NCI-H1105 treated with DMSO at 0.1 percent for 48 hours (cell line): ENCODE measurements at regions not wholly inside any gene's neighbourhood (a gene's known extent, or its start where the extent isn't known, plus 50 kb on each side); places are given as distances from the start of the nearest gene placed in this dataset.
"Not testable (repeated sequence)": the region's sequence is repeated elsewhere in the genome, so short reads cannot be mapped to it uniquely, and the experiment has no call there.

Experiments
- DNase-seq: peaks from one replicate; lab custom pipeline; 2025; lab: John Stamatoyannopoulos, UW

- no peak for DNase-seq
Measured at GRCh38 chr18:4765401-4765800, 310.3 kb upstream of the DLGAP1 start.

- DNase-seq = no peak
Measured at GRCh38 chr18:4762330-4762729, 307.2 kb upstream of the DLGAP1 start.

- no peak for DNase-seq
Measured at GRCh38 chr18:4758980-4759379, 303.9 kb upstream of the DLGAP1 start.

DNA sequence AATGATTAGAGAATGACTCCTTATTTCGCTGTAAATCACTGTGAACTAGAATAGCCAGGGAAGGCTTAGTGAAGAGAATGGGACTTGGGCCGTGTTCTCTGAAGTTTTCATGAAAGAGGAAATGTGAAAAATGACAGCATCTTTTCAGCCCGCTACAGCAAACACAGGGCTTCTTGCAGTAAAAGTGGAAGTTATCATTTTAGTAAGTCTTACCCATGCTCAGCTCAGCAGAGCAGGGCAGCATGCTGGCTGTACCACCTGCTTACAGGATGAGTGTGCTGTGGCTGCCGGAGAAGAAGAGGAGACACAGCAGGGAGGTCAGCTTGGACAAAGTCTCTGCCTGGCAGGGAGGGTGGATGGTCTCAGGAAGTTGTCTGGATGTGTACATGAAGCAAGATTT is 300.7 kb upstream of the DLGAP1 start:
- no peak for DNase-seq

DNA sequence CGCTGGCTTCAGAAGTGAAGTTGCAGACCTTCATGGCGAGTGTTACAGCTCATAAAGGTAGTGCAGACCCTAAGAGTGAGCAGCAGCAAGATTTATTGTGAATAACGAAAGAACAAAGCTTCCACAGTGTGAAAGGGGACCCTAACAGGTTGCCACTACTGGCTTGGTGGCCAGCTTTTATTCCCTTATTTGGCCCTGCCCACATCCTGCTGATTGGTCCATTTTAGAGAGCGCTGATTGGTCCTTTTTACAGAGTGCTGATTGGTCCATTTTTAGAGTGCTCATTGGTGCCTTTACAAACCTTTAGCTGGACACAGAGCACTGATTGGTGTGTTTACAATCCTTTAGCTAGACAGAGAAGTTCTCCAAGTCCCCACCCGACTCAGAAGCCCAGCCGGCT is 298.0 kb upstream of the DLGAP1 start:
- DNase-seq = not testable (repeated sequence)

DNA sequence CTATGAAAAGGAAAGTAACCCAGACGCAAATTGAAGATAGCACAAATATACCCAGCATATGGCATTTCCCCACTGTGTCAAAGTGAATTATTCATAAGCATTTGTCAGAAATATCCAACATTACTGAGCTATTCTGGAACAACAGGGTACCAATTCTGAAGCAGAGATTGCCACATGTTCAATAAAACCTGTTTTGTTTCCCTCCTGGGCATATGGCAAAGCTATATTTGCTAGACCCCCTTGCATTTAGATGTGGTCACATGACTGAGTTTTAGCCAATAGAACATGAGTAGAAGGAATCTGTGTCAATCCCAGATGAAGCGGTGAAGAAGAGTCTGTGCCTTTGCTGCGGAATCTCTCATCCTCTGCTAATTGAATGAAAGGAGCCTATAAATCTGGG is 296.4 kb upstream of the DLGAP1 start:
- DNase-seq = no peak

GRCh38 chr18:4750393-4751346 is 295.6 kb upstream of the DLGAP1 start:
- peak; percentile 25 for DNase-seq

DNA sequence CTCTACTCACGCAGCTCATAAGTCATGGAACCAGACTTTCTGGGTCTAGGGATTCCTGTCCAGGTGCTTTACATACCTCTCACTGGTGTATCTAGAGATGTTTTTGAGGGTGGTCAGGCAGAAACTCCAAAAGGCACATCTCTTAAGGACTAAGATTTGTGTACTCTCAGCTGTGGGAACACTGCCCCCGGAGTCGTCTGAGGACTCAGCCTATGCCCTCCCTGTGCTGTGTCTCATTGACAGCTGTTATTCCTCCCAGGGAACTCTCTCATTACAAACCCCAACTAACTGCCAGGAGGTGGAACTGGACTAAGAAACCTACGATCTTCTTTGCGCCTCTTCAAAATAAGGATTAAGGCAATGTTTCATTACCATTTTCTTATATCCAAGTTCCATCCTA is 293.9 kb upstream of the DLGAP1 start:
- DNase-seq = no peak

DNA sequence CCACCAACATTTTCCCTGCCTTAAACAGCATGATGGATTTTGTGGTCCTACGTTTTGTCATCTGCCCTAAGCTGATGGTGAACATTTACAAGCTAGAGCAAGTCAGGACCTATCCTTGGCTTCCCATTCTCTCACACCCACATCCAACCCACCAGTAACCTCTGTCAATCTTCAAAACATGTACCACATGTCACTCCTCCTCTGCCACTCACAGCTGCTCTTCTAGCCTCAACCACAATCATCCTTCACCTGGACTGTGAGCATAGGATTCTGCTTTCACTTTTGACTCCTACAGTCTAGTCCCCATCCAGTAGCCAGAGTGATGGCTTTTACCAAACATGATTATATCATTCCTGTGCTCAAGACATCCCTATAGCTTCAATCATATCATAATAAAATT is 279.8 kb upstream of the DLGAP1 start:
- DNase-seq = no peak

- no peak for DNase-seq
Measured at GRCh38 chr18:4734021-4734420, 278.9 kb upstream of the DLGAP1 start.

GRCh38 chr18:4721545-4721944 is 266.4 kb upstream of the DLGAP1 start:
- DNase-seq = peak; percentile 25

DNA sequence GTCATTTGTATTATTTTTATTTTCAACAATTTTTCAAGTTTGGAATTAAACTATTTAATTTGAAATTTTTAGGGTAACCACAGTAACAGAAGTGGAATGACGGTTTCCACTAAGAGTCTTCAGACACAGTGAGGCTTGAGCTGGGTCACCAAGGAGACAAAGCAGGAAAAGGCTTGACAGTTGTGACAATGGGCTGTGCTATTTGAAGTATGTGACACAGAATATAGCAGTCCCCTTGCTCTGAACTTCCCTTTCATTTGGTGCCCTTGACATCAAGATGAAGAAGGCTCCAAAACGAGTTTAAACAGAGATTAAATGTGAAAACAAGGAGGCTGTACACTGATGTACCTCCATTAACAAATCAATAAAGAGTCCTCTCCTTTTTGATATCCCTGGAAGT is 265.4 kb upstream of the DLGAP1 start:
- DNase-seq = no peak

DNA sequence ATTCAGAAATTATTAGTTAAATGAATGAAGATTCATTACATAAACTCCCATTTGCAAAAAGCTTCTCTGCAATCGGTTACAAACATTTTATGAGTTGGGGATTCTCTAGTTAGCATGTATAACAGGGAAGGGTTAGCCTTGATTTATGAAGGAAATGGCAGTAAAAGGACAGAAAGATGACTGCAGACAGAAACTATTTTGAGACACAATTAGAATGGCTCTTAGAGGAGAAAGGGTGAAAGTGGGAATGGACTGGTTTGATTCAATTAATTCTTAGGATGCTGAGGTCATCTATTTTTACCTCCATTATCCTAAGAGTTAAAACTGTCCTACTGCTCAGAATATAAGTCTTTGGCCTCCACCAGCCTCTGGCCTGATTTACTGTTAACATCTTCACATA is 250.8 kb upstream of the DLGAP1 start:
- no peak for DNase-seq

- DNase-seq = no peak
Measured at GRCh38 chr18:4704781-4705180, 249.7 kb upstream of the DLGAP1 start.

GRCh38 chr18:4691836-4692235 is 236.7 kb upstream of the DLGAP1 start:
- no peak for DNase-seq

GRCh38 chr18:4678685-4679084 is 223.6 kb upstream of the DLGAP1 start:
- DNase-seq = not testable (repeated sequence)

GRCh38 chr18:4677006-4677405 is 221.9 kb upstream of the DLGAP1 start:
- no peak for DNase-seq

DNA sequence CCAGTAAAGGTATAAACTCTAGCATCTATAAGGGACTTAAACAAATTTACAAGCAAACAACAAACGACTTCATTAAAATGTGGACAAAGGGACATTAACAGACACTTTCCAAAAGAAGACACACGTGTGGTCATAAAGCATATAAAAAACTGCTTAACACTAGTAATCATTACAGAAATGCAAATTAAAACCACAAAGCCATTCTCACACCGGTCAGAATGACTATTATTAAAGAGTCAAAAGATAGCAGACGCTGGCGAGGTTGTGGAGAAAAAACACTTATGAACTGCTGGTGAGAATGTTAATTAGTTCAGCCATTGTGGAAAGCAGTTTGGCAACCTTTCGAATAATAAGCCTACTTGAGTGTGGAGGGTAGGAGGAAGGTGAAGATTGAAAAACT is 217.1 kb upstream of the DLGAP1 start:
- peak; percentile 12 for DNase-seq

DNA sequence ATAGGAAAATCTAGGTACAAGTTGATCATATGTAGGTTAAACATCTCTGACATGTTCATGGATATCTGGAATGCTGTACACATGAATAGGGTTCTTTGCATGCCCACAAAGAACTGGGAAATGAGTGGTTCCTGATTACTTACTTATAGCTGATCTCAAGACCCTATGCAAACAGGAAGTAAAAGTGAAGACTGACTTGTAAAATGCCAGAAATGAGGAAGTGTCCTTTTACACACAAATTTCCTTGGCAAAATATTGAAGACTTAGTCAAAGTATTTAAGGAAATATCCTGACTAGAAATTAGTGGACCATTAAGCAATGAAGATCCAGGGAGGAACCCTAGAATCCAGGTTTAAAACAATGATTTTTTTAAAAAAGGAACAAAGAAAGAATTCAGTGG is 203.7 kb upstream of the DLGAP1 start:
- DNase-seq = no peak

GRCh38 chr18:4653418-4653817 is 198.3 kb upstream of the DLGAP1 start:
- no peak for DNase-seq

DNA sequence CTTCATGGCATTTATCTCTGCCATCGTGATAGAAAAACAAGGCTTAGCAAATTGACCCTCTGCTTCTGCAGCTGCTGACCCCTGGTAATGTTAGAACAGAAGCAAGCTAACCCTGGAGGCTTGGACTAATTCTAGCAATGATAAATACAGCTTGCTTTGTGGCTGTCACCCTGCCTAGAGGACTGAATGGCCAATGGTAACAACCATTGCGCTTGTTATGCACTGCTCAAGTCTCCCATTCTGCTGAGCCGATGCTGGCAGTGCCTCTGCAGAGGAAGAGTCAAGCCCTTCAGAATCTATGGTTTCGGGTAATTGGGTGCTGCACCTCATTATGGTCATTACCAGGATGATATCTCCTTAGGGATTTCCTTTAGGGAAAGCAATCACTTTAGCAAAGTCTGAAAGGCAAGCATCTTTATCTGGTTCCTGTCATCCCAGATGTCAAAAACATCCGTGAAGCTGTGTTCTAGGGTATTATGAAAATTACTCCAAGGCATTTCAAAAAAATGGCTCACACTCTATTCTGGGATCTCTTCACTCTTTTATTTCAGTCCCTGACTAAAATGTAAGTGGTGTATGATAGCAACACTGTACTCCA is 186.8 kb upstream of the DLGAP1 start:
- DNase-seq = no peak

GRCh38 chr18:4640349-4641012 is 185.4 kb upstream of the DLGAP1 start:
- no peak for DNase-seq
